ENCODE measurements at regions not wholly inside any gene's neighbourhood (a gene's known extent, or its start where the extent isn't known, plus 50 kb on each side); places are given as distances from the start of the nearest gene placed in this dataset.

GRCh38 chr2:163541943-163542342, 193.9 kb downstream of the FIGN start:
- ATAC-seq (no peak), DNase-seq (ENCODE audit: missing footprints) (no peak)
- intact Hi-C loops (cut with DNase I) = no loop called here

GRCh38 chr2:163541495-163541894, 194.3 kb downstream of the FIGN start:
- ATAC-seq = no peak
- intact Hi-C loops (cut with DNase I) = no loop called here
- no peak for DNase-seq (ENCODE audit: missing footprints)

- DNase-seq (ENCODE audit: missing footprints) (no peak), ATAC-seq (no peak)
- intact Hi-C loops (cut with DNase I) = no loop called here
These were observed 207.1 kb downstream of the FIGN start for GRCh38 chr2:163528640-163529217.

- intact Hi-C loops (cut with DNase I) = no loop called here
- ATAC-seq (no peak), DNase-seq (ENCODE audit: missing footprints) (no peak)
These were observed 208.4 kb downstream of the FIGN start for GRCh38 chr2:163527381-163527780.

- intact Hi-C loops (cut with DNase I) = no loop called here
- DNase-seq (ENCODE audit: missing footprints) (no peak), ATAC-seq (no peak)
These were observed 217.0 kb downstream of the FIGN start for GRCh38 chr2:163518762-163519161.

- ATAC-seq (no peak), DNase-seq (ENCODE audit: missing footprints) (no peak)
- intact Hi-C loops (cut with DNase I) = no loop called here
These were observed 220.0 kb downstream of the FIGN start for GRCh38 chr2:163515836-163516235.

GRCh38 chr2:163505281-163505680, 230.5 kb downstream of the FIGN start:
- DNase-seq (ENCODE audit: missing footprints) (no peak), ATAC-seq (no peak)
- intact Hi-C loops (cut with DNase I) = no loop called here

- intact Hi-C loops (cut with DNase I) = loop anchor here (5.0 to 10.0 kb wide), 2 partner anchors 111 to 239 kb away; no protein-coding TSS in a partner anchor
- DNase-seq (ENCODE audit: missing footprints) (no peak), ATAC-seq (peak; percentile 42)
These were observed 242.2 kb downstream of the FIGN start for GRCh38 chr2:163493359-163494298.

GRCh38 chr2:163491850-163492249, 244.0 kb downstream of the FIGN start:
- DNase-seq (ENCODE audit: missing footprints) (no peak), ATAC-seq (no peak)
- intact Hi-C loops (cut with DNase I) = loop anchor here (5.0 to 10.0 kb wide), 2 partner anchors 113 to 240 kb away; no protein-coding TSS in a partner anchor

GRCh38 chr2:163490281-163490680, 245.5 kb downstream of the FIGN start:
- ATAC-seq (no peak), DNase-seq (ENCODE audit: missing footprints) (no peak)
- intact Hi-C loops (cut with DNase I) = loop anchor here (5.0 to 10.0 kb wide), 2 partner anchors 115 to 242 kb away; no protein-coding TSS in a partner anchor

- ATAC-seq (no peak), DNase-seq (ENCODE audit: missing footprints) (no peak)
- intact Hi-C loops (cut with DNase I) = no loop called here
These were observed 254.3 kb downstream of the FIGN start for GRCh38 chr2:163481515-163481914.

GRCh38 chr2:163479599-163479998, 256.2 kb downstream of the FIGN start:
- no peak for ATAC-seq
- DNase-seq (ENCODE audit: missing footprints) = no peak
- intact Hi-C loops (cut with DNase I) = no loop called here

GRCh38 chr2:163475815-163476214, 260.0 kb downstream of the FIGN start:
- ATAC-seq (no peak), DNase-seq (ENCODE audit: missing footprints) (no peak)
- intact Hi-C loops (cut with DNase I) = no loop called here

GRCh38 chr2:163474889-163475288, 260.9 kb downstream of the FIGN start:
- no peak for DNase-seq (ENCODE audit: missing footprints)
- ATAC-seq = no peak
- intact Hi-C loops (cut with DNase I) = loop anchor here (5.0 kb wide), 2 partner anchors 128 to 572 kb away; no protein-coding TSS in a partner anchor

- no peak for DNase-seq (ENCODE audit: missing footprints)
- intact Hi-C loops (cut with DNase I) = loop anchor here (5.0 kb wide), 2 partner anchors 127 to 573 kb away; no protein-coding TSS in a partner anchor
- no peak for ATAC-seq
These were observed 261.5 kb downstream of the FIGN start for GRCh38 chr2:163474319-163474744.

- DNase-seq (ENCODE audit: missing footprints) = no peak
- intact Hi-C loops (cut with DNase I) = loop anchor here (2.0 to 5.0 kb wide), 3 partner anchors 125 to 575 kb away; partner anchors contain the start of gene FIGN
- peak; percentile 62 for ATAC-seq
These were observed 263.9 kb downstream of the FIGN start for GRCh38 chr2:163471947-163472346.

GRCh38 chr2:163469561-163469962, 266.2 kb downstream of the FIGN start:
- ATAC-seq (no peak), DNase-seq (ENCODE audit: missing footprints) (no peak)
- intact Hi-C loops (cut with DNase I) = no loop called here

GRCh38 chr2:163467251-163467630, 268.6 kb downstream of the FIGN start:
- intact Hi-C loops (cut with DNase I) = no loop called here
- ATAC-seq (no peak), DNase-seq (ENCODE audit: missing footprints) (no peak)

GRCh38 chr2:163466331-163467250, 269.2 kb downstream of the FIGN start:
- intact Hi-C loops (cut with DNase I) = no loop called here
- ATAC-seq (no peak), DNase-seq (ENCODE audit: missing footprints) (no peak)

Measured in Right ventricle myocardium inferior (tissue), 1 donor.